HG03175 (cell line): ENCODE measurements at regions not wholly inside any gene's neighbourhood (a gene's known extent, or its start where the extent isn't known, plus 50 kb on each side); places are given as distances from the start of the nearest gene placed in this dataset.
"Not testable (repeated sequence)": the region's sequence is repeated elsewhere in the genome, so short reads cannot be mapped to it uniquely, and the experiment has no call there.

Experiments
- ATAC-seq: cut with Tn5 transposase; IDR thresholded peaks from one replicate; pipeline ENCODE4 v1.9.1; 2021; ENCODE audit warnings: mild to moderate bottlenecking, moderate library complexity; ENCODE audit not compliant: unreplicated experiment

- ATAC-seq: no peak
Observed at GRCh38 chr4:111228874-111229273, 606.0 kb upstream of the PITX2 start.

GRCh38 chr4:111230265-111230664 is 607.4 kb upstream of the PITX2 start:
- ATAC-seq: no peak

GRCh38 chr4:111231281-111231680 is 608.4 kb upstream of the PITX2 start:
- no peak for ATAC-seq

- ATAC-seq: no peak
Observed at GRCh38 chr4:111234939-111235338, 612.1 kb upstream of the PITX2 start.

- ATAC-seq: no peak
Observed at GRCh38 chr4:111263836-111264235, 641.0 kb upstream of the PITX2 start.

GRCh38 chr4:111266937-111267336 is 644.1 kb upstream of the PITX2 start:
- ATAC-seq: no peak

- ATAC-seq: no peak
Observed at GRCh38 chr4:111267786-111268185, 644.9 kb upstream of the PITX2 start.

GRCh38 chr4:111268769-111269414 is 646.0 kb upstream of the PITX2 start:
- ATAC-seq: peak; percentile 65

GRCh38 chr4:111269439-111269838 is 646.6 kb upstream of the PITX2 start:
- ATAC-seq: no peak

- no peak for ATAC-seq
Observed at GRCh38 chr4:111274060-111274459, 651.2 kb upstream of the PITX2 start.

GRCh38 chr4:111274486-111274885 is 651.6 kb upstream of the PITX2 start:
- no peak for ATAC-seq

- ATAC-seq: no peak
Observed at GRCh38 chr4:111281219-111281618, 658.3 kb upstream of the PITX2 start.

GRCh38 chr4:111282035-111282434 is 659.2 kb upstream of the PITX2 start:
- no peak for ATAC-seq

GRCh38 chr4:111283066-111283677 is 660.3 kb upstream of the PITX2 start:
- ATAC-seq: peak; percentile 76

GRCh38 chr4:111296466-111296865 is 673.6 kb upstream of the PITX2 start:
- ATAC-seq: no peak

- no peak for ATAC-seq
Observed at GRCh38 chr4:111303806-111304205, 680.9 kb upstream of the PITX2 start.

GRCh38 chr4:111323496-111323895 is 700.6 kb upstream of the PITX2 start:
- ATAC-seq: no peak

GRCh38 chr4:111323916-111324315 is 701.0 kb upstream of the PITX2 start:
- ATAC-seq: no peak

- ATAC-seq: no peak
Observed at GRCh38 chr4:111326450-111326849, 703.6 kb upstream of the PITX2 start.

- ATAC-seq: no peak
Observed at GRCh38 chr4:111330786-111331185, 707.9 kb upstream of the PITX2 start.

GRCh38 chr4:111334361-111334760 is 711.5 kb upstream of the PITX2 start:
- no peak for ATAC-seq

GRCh38 chr4:111337186-111337876 is 714.5 kb upstream of the PITX2 start:
- ATAC-seq: not testable (repeated sequence)
